Left lung (tissue), 4 donors: ENCODE measurements at regions not wholly inside any gene's neighbourhood (a gene's known extent, or its start where the extent isn't known, plus 50 kb on each side); places are given as distances from the start of the nearest gene placed in this dataset.
"Not testable (repeated sequence)": the region's sequence is repeated elsewhere in the genome, so short reads cannot be mapped to it uniquely, and the experiment has no call there.

Experiments
- ATAC-seq: fragments of 200-7000 bp; cut with Tn5 transposase; one replicate; pipeline ENCODE4 v1.9.1; 2020; ENCODE audit warnings: moderate library complexity
- DNase-seq, 4 donors: peaks; one replicate each; pipeline ENCODE4 v3.0.0-alpha.2; 2013 to 2020
- H3K27ac ChIP-seq, 2 donors: fragments of 200-600 bp; sonication (generic) in 1 of 2; one replicate each; pipeline versions ENCODE4 v1.5.0 to v1.8.0; 2020 to 2021
- H3K27me3 ChIP-seq, 2 donors: fragments of 200-600 bp; sonication (generic) in 1 of 2; one replicate each; pipeline versions ENCODE4 v1.5.0 to v1.8.0; 2020 to 2021
- H3K36me3 ChIP-seq, 2 donors: fragments of 200-600 bp; sonication (generic) in 1 of 2; one replicate each; pipeline versions ENCODE4 v1.5.0 to v1.8.0; 2020 to 2021
- H3K4me1 ChIP-seq, 2 donors: fragments of 200-600 bp; one replicate each; pipeline ENCODE4 v1.8.0; 2021
- H3K4me3 ChIP-seq, 2 donors: fragments of 200-600 bp; sonication (generic) in 1 of 2; one replicate each; pipeline versions ENCODE4 v1.5.0 to v1.8.0; 2020 to 2021; ENCODE audit warnings: mild to moderate bottlenecking in 1 of 2
- H3K9me3 ChIP-seq, 2 donors: fragments of 200-600 bp; sonication (generic) in 1 of 2; one replicate each; pipeline versions ENCODE4 v1.5.0 to v1.8.0; 2020 to 2021
- CTCF ChIP-seq, 2 donors: fragments of 200-600 bp; sonication (generic) in 1 of 2; IDR thresholded peaks; one replicate each; pipeline versions ENCODE4 v1.5.0 to v1.8.0; 2021; ENCODE audit warnings: antibody characterized with exemption in 2 of 2
- intact Hi-C, 2 donors: fragments of 100-400 bp; cut with DNase I; formaldehyde crosslinking; loops; one replicate each; pipeline versions ENCODE4 v1.11.2 to v1.14.2; 2022
- donor health status: DM: no; HTN: yes; CAD: no.
- donor health status: DM: no; HTN: no; CAD: no.

- H3K9me3 ChIP-seq = peaks cover 0 to 25% of the 10 kb centered on the region in 2 donors
- H3K27ac ChIP-seq = no peak overlapping the region
- DNase-seq = no peak
These were observed 65.2 kb downstream of the EDN1 start for GRCh38 chr6:12355354-12355753.

GRCh38 chr6:12356431-12356830 lies 66.3 kb downstream of the EDN1 start:
- Histone ChIP-seq H3K27ac (no peak overlapping the region), H3K4me3 (no peak overlapping the region), H3K36me3 (no peaks in the 10 kb centered on the region), H3K27me3 (no peaks in the 10 kb centered on the region), H3K9me3 (peaks cover 0 to 17% of the 10 kb centered on the region in 2 donors), H3K4me1 (peaks cover 0 to 18% of the 10 kb centered on the region in 2 donors)
- ATAC-seq (no peak), DNase-seq (no peak)
- intact Hi-C loops = no loop called here
- TF ChIP-seq CTCF (IDR thresholded peaks at IDR 0.05) = no peak

More at GRCh38 chr6:12355354-12355753, 65.2 kb downstream of the EDN1 start:
- intact Hi-C loops = no loop called here
- H3K4me1 ChIP-seq = peaks cover 0 to 18% of the 10 kb centered on the region in 2 donors
- H3K27me3 ChIP-seq = no peaks in the 10 kb centered on the region
- no peak for ATAC-seq
- no peak overlapping the region for H3K4me3 ChIP-seq
- H3K36me3 ChIP-seq = no peaks in the 10 kb centered on the region
- no peak for TF ChIP-seq CTCF (IDR thresholded peaks at IDR 0.05)

GRCh38 chr6:12356983-12357972 lies 67.1 kb downstream of the EDN1 start:
- no peak for TF ChIP-seq CTCF (IDR thresholded peaks at IDR 0.05)
- no peaks in the 10 kb centered on the region for H3K27me3 ChIP-seq
- H3K27ac ChIP-seq = no peak overlapping the region
- H3K4me3 ChIP-seq = no peak overlapping the region
- intact Hi-C loops = no loop called here
- no peaks in the 10 kb centered on the region for H3K36me3 ChIP-seq
- peaks cover 0 to 18% of the 10 kb centered on the region in 2 donors for H3K4me1 ChIP-seq
- ATAC-seq (no peak), DNase-seq (no peak)
- peaks cover 0 to 9% of the 10 kb centered on the region in 2 donors for H3K9me3 ChIP-seq

- H3K36me3 ChIP-seq = no peaks in the 10 kb centered on the region
- no peaks in the 10 kb centered on the region for H3K9me3 ChIP-seq
- H3K4me1 ChIP-seq = peaks cover 0 to 34% of the 10 kb centered on the region in 2 donors
- no peak overlapping the region for H3K27ac ChIP-seq
- TF ChIP-seq CTCF (IDR thresholded peaks at IDR 0.05) = no peak
- no peak for DNase-seq
- no peaks in the 10 kb centered on the region for H3K27me3 ChIP-seq
- intact Hi-C loops = no loop called here
- ATAC-seq = no peak
- no peak overlapping the region for H3K4me3 ChIP-seq
These were observed 68.9 kb downstream of the EDN1 start for GRCh38 chr6:12359036-12359435.

GRCh38 chr6:12361042-12361765 lies 71.0 kb downstream of the EDN1 start:
- peaks cover 0 to 47% of the 10 kb centered on the region in 2 donors for H3K4me1 ChIP-seq
- no peaks in the 10 kb centered on the region for H3K9me3 ChIP-seq
- no peaks in the 10 kb centered on the region for H3K36me3 ChIP-seq
- H3K27ac ChIP-seq = no peak overlapping the region
- no peak for DNase-seq
- H3K4me3 ChIP-seq = no peak overlapping the region
- ATAC-seq = no peak
- intact Hi-C loops = no loop called here
- no peaks in the 10 kb centered on the region for H3K27me3 ChIP-seq
- TF ChIP-seq CTCF (IDR thresholded peaks at IDR 0.05) = no peak

- ATAC-seq, H3K9me3 ChIP-seq, H3K27me3 ChIP-seq, intact Hi-C loops, H3K36me3 ChIP-seq, H3K4me3 ChIP-seq, DNase-seq: not testable (repeated sequence)
- peaks cover 0 to 44% of the 10 kb centered on the region in 2 donors for H3K4me1 ChIP-seq
- peak overlapping the region in 1 of 2 donors; percentile 53 for H3K27ac ChIP-seq
These were observed 73.1 kb downstream of the EDN1 start for GRCh38 chr6:12363277-12363650.
